ENCODE measurements at regions not wholly inside any gene's neighbourhood (a gene's known extent, or its start where the extent isn't known, plus 50 kb on each side); places are given as distances from the start of the nearest gene placed in this dataset.

GRCh38 chr21:31802331-31802730 is 70.4 kb upstream of the SCAF4 start:
- TF ChIP-seq CTCF (IDR thresholded peaks at IDR 0.05) (no peak), ZNF138 (CRISPR knock-in tag; conservative IDR thresholded peaks at IDR 0.05) (no peak)

All from WTC11 (cell line).